ENCODE measurements at regions not wholly inside any gene's neighbourhood (a gene's known extent, or its start where the extent isn't known, plus 50 kb on each side); places are given as distances from the start of the nearest gene placed in this dataset.

GRCh38 chr3:31219131-31219843 is 313.4 kb upstream of the STT3B start:
- TF ChIP-seq CTCF (conservative IDR thresholded peaks at IDR 0.05) = no peak
- H4K20me1 ChIP-seq (ENCODE audit: control insufficient read depth, insufficient read depth, insufficient read length) = no peaks in the 10 kb centered on the region
- H3K27me3 ChIP-seq (ENCODE audit: insufficient read depth, low read length) = no peaks in the 10 kb centered on the region
- no peaks in the 10 kb centered on the region for H3K79me1 ChIP-seq (ENCODE audit: insufficient read depth, low read depth, low read length, poor library complexity, severe bottlenecking)
- no peak overlapping the region for H4K91ac ChIP-seq (ENCODE audit: insufficient read length, low read depth, low read length)
- H3K4me2 ChIP-seq (ENCODE audit: insufficient read depth, insufficient read length, low read length) = no peak overlapping the region
- H2AK5ac ChIP-seq (ENCODE audit: insufficient read length, low read length) = no peak overlapping the region
- H3K27ac Mint-ChIP-seq = no peak overlapping the region
- no peaks in the 10 kb centered on the region for H3K4me1 ChIP-seq (ENCODE audit: insufficient read depth, low read length)
- no peak overlapping the region for H2AFZ ChIP-seq (ENCODE audit: low read length)
- no CpG with 5 or more reads among the region's 2 CpGs for WGBS (ENCODE audit: extremely low coverage, insufficient read length, low lambda C conversion rate)
- no peak for DNase-seq
- no peaks in the 10 kb centered on the region for H3K79me2 ChIP-seq (ENCODE audit: insufficient read depth, low read length)
- H4K8ac ChIP-seq (replicated peaks; ENCODE audit: insufficient read length, low read depth, low read length) = no peak overlapping the region
- H3K9ac ChIP-seq (ENCODE audit: extremely low read depth, insufficient read length, low read length) = no peak overlapping the region
- H4K5ac ChIP-seq (ENCODE audit: insufficient read length, low read depth, low read length) = no peak overlapping the region
- no peak overlapping the region for H2BK5ac ChIP-seq (ENCODE audit: insufficient read length, low read length)
- no peaks in the 10 kb centered on the region for H3K9me3 Mint-ChIP-seq
- H2BK12ac ChIP-seq (ENCODE audit: insufficient read length, low read depth, low read length) = no peak overlapping the region
- no peak overlapping the region for H2BK20ac ChIP-seq (ENCODE audit: low read depth, low read length, poor library complexity, severe bottlenecking)
- H3K4ac ChIP-seq (ENCODE audit: low read depth, low read length) = no peak overlapping the region
- H2BK120ac ChIP-seq (ENCODE audit: low read depth, low read length, poor library complexity, severe bottlenecking) = no peak overlapping the region
- no peak overlapping the region for H3K56ac ChIP-seq (ENCODE audit: insufficient read length, low read depth, low read length)
- H3K9me3 ChIP-seq (ENCODE audit: control insufficient read depth, low read depth, low read length) = no peaks in the 10 kb centered on the region
- no peaks in the 10 kb centered on the region for H3K23me2 ChIP-seq (ENCODE audit: insufficient read length, low read depth, low read length, poor library complexity, severe bottlenecking)
- no peak overlapping the region for H3T11ph ChIP-seq (ENCODE audit: low read length)
- no peak overlapping the region for H3K18ac ChIP-seq (ENCODE audit: insufficient read length, low read depth, low read length)
- no peak overlapping the region for H3K4me3 Mint-ChIP-seq
- no peaks in the 10 kb centered on the region for H3K36me3 Mint-ChIP-seq (ENCODE audit: insufficient read depth in 1 of 3, low read depth in 3 of 3)
- H3K23ac ChIP-seq (ENCODE audit: insufficient read length, low read depth, low read length) = no peak overlapping the region
- H2BK15ac ChIP-seq (ENCODE audit: low read depth, low read length) = no peak overlapping the region
- H3K4me1 Mint-ChIP-seq = peaks cover 5 to 8% of the 10 kb centered on the region in 2 experiments
- no peak overlapping the region for H3K14ac ChIP-seq (ENCODE audit: insufficient read depth, low read length)
- no peak overlapping the region for H3K27ac ChIP-seq (ENCODE audit: insufficient read length, low read depth, low read length)
- H3K27me3 Mint-ChIP-seq (ENCODE audit: low read depth) = no peaks in the 10 kb centered on the region
